ENCODE measurements at regions not wholly inside any gene's neighbourhood (a gene's known extent, or its start where the extent isn't known, plus 50 kb on each side); places are given as distances from the start of the nearest gene placed in this dataset.

GRCh38 chr9:110049699-110050450 is 158.1 kb downstream of the C9orf152 start:
- Histone ChIP-seq H3K9ac (ENCODE audit: insufficient read length) (peak overlapping the region; percentile 87), H3K36me3 (ENCODE audit: insufficient read depth, low read length) (no peaks in the 10 kb centered on the region), H3K9me3 (ENCODE audit: low read depth, low read length) (no peaks in the 10 kb centered on the region), H3K27ac (peak overlapping the region; percentile 42; the same call in 1 of the 2 replicates), H3K4me3 (peak overlapping the region; percentile 91)
- no peak for DNase-seq (ENCODE audit: low read depth, low spot score)
- no peak for TF ChIP-seq POLR2AphosphoS5 (IDR thresholded peaks at IDR 0.05; ENCODE audit: borderline replicate concordance, low read depth, low read length)
- TF ChIP-seq EZH2 (IDR thresholded peaks at IDR 0.05) = no peak
- TF ChIP-seq FOXP2 (optimal IDR thresholded peaks at IDR 0.05; ENCODE audit: control extremely low read depth, extremely low read length, insufficient read depth) = no peak

- TF ChIP-seq FOXP2 (optimal IDR thresholded peaks at IDR 0.05; ENCODE audit: control extremely low read depth, extremely low read length, insufficient read depth) = no peak
- no peak for TF ChIP-seq POLR2AphosphoS5 (IDR thresholded peaks at IDR 0.05; ENCODE audit: borderline replicate concordance, low read depth, low read length)
- no peak for TF ChIP-seq EZH2 (IDR thresholded peaks at IDR 0.05)
- no peak overlapping the region for H3K9ac ChIP-seq (ENCODE audit: insufficient read length)
- peak overlapping the region; percentile 33 for H3K4me3 ChIP-seq
- peak overlapping the region; percentile 48 for H3K27ac ChIP-seq
- no peaks in the 10 kb centered on the region for H3K36me3 ChIP-seq (ENCODE audit: insufficient read depth, low read length)
- H3K9me3 ChIP-seq (ENCODE audit: low read depth, low read length) = no peaks in the 10 kb centered on the region
- peak; percentile 80 for DNase-seq (ENCODE audit: low read depth, low spot score)
Measured at GRCh38 chr9:110050925-110051355, 157.0 kb downstream of the C9orf152 start.

GRCh38 chr9:110056062-110056461 is 151.9 kb downstream of the C9orf152 start:
- no peak overlapping the region for H3K4me3 ChIP-seq
- TF ChIP-seq POLR2AphosphoS5 (IDR thresholded peaks at IDR 0.05; ENCODE audit: borderline replicate concordance, low read depth, low read length) (no peak), EZH2 (IDR thresholded peaks at IDR 0.05) (no peak), FOXP2 (optimal IDR thresholded peaks at IDR 0.05; ENCODE audit: control extremely low read depth, extremely low read length, insufficient read depth) (no peak)
- H3K36me3 ChIP-seq (ENCODE audit: insufficient read depth, low read length) = no peaks in the 10 kb centered on the region
- no peak overlapping the region for H3K27ac ChIP-seq
- H3K9ac ChIP-seq (ENCODE audit: insufficient read length) = no peak overlapping the region
- DNase-seq (ENCODE audit: low read depth, low spot score) = no peak
- no peaks in the 10 kb centered on the region for H3K9me3 ChIP-seq (ENCODE audit: low read depth, low read length)

- no peak for TF ChIP-seq POLR2AphosphoS5 (IDR thresholded peaks at IDR 0.05; ENCODE audit: borderline replicate concordance, low read depth, low read length)
- no peak for TF ChIP-seq FOXP2 (optimal IDR thresholded peaks at IDR 0.05; ENCODE audit: control extremely low read depth, extremely low read length, insufficient read depth)
- no peak for TF ChIP-seq EZH2 (IDR thresholded peaks at IDR 0.05)
- no peak for DNase-seq (ENCODE audit: low read depth, low spot score)
- Histone ChIP-seq H3K36me3 (ENCODE audit: insufficient read depth, low read length) (no peaks in the 10 kb centered on the region), H3K9ac (ENCODE audit: insufficient read length) (no peak overlapping the region), H3K9me3 (ENCODE audit: low read depth, low read length) (no peaks in the 10 kb centered on the region), H3K4me3 (no peak overlapping the region), H3K27ac (no peak overlapping the region)
Measured at GRCh38 chr9:110058304-110058953, 149.5 kb downstream of the C9orf152 start.

GRCh38 chr9:110059461-110059860 is 148.5 kb downstream of the C9orf152 start:
- Histone ChIP-seq H3K4me3 (no peak overlapping the region), H3K9me3 (ENCODE audit: low read depth, low read length) (no peaks in the 10 kb centered on the region), H3K27ac (0 out of 2 replicates have a peak overlapping the region, but pooled peaks have one; percentile 36), H3K36me3 (ENCODE audit: insufficient read depth, low read length) (no peaks in the 10 kb centered on the region), H3K9ac (ENCODE audit: insufficient read length) (no peak overlapping the region)
- DNase-seq (ENCODE audit: low read depth, low spot score) = no peak
- TF ChIP-seq EZH2 (IDR thresholded peaks at IDR 0.05) (no peak), FOXP2 (optimal IDR thresholded peaks at IDR 0.05; ENCODE audit: control extremely low read depth, extremely low read length, insufficient read depth) (no peak), POLR2AphosphoS5 (IDR thresholded peaks at IDR 0.05; ENCODE audit: borderline replicate concordance, low read depth, low read length) (no peak)

- H3K36me3 ChIP-seq (ENCODE audit: insufficient read depth, low read length) = peaks cover under 1% of the 10 kb centered on the region; the same call in 1 of the 2 replicates
- TF ChIP-seq FOXP2 (optimal IDR thresholded peaks at IDR 0.05; ENCODE audit: control extremely low read depth, extremely low read length, insufficient read depth) (no peak), EZH2 (IDR thresholded peaks at IDR 0.05) (no peak), POLR2AphosphoS5 (IDR thresholded peaks at IDR 0.05; ENCODE audit: borderline replicate concordance, low read depth, low read length) (no peak)
- H3K27ac ChIP-seq = no peak overlapping the region
- no peak overlapping the region for H3K4me3 ChIP-seq
- no peak overlapping the region for H3K9ac ChIP-seq (ENCODE audit: insufficient read length)
- DNase-seq (ENCODE audit: low read depth, low spot score) = no peak
- no peaks in the 10 kb centered on the region for H3K9me3 ChIP-seq (ENCODE audit: low read depth, low read length)
Measured at GRCh38 chr9:110064803-110065202, 143.2 kb downstream of the C9orf152 start.

- no peak for DNase-seq (ENCODE audit: low read depth, low spot score)
- TF ChIP-seq POLR2AphosphoS5 (IDR thresholded peaks at IDR 0.05; ENCODE audit: borderline replicate concordance, low read depth, low read length) (no peak), FOXP2 (optimal IDR thresholded peaks at IDR 0.05; ENCODE audit: control extremely low read depth, extremely low read length, insufficient read depth) (no peak), EZH2 (IDR thresholded peaks at IDR 0.05) (no peak)
- Histone ChIP-seq H3K4me3 (no peak overlapping the region), H3K9me3 (ENCODE audit: low read depth, low read length) (no peaks in the 10 kb centered on the region), H3K27ac (no peak overlapping the region), H3K36me3 (ENCODE audit: insufficient read depth, low read length) (peaks cover 3% of the 10 kb centered on the region; the same call in 1 of the 2 replicates), H3K9ac (ENCODE audit: insufficient read length) (no peak overlapping the region)
Measured at GRCh38 chr9:110065532-110065931, 142.4 kb downstream of the C9orf152 start.

GRCh38 chr9:110066929-110067716 is 140.8 kb downstream of the C9orf152 start:
- no peak overlapping the region for H3K9ac ChIP-seq (ENCODE audit: insufficient read length)

More at GRCh38 chr9:110066929-110067716, 140.8 kb downstream of the C9orf152 start:
- Histone ChIP-seq H3K9me3 (ENCODE audit: low read depth, low read length) (no peaks in the 10 kb centered on the region), H3K4me3 (no peak overlapping the region), H3K27ac (no peak overlapping the region), H3K36me3 (ENCODE audit: insufficient read depth, low read length) (peaks cover 3% of the 10 kb centered on the region; the same call in 1 of the 2 replicates)
- no peak for DNase-seq (ENCODE audit: low read depth, low spot score)
- no peak for TF ChIP-seq FOXP2 (optimal IDR thresholded peaks at IDR 0.05; ENCODE audit: control extremely low read depth, extremely low read length, insufficient read depth)
